Upper lobe of left lung (tissue), 6 donors: ENCODE measurements at regions not wholly inside any gene's neighbourhood (a gene's known extent, or its start where the extent isn't known, plus 50 kb on each side); places are given as distances from the start of the nearest gene placed in this dataset.

Experiments
- ATAC-seq, 2 donors: fragments of 200-7000 bp; cut with Tn5 transposase; one replicate each; pipeline ENCODE4 v1.9.1; 2022; ENCODE audit warnings: mild to moderate bottlenecking in 2 of 2, moderate library complexity in 2 of 2; ENCODE audit not compliant: low FRiP score in 2 of 2
- DNase-seq, 2 donors: peaks; one replicate each; pipeline ENCODE4 v3.0.0-alpha.2; 2019 to 2020
- H3K27ac ChIP-seq, 4 donors: fragments of 200-600 bp; sonication (generic); one replicate each; pipeline ENCODE4 v1.5.1; 2016 to 2019
- H3K27me3 ChIP-seq, 4 donors: fragments of 200-600 bp; sonication (generic); one replicate each; pipeline ENCODE4 v1.5.1; 2017 to 2019
- H3K36me3 ChIP-seq, 4 donors: fragments of 200-600 bp; sonication (generic); one replicate each; pipeline ENCODE4 v1.5.1; 2016 to 2019
- H3K4me1 ChIP-seq, 4 donors: fragments of 200-600 bp; sonication (generic); one replicate each; pipeline ENCODE4 v1.5.1; 2018 to 2019
- H3K4me3 ChIP-seq, 4 donors: fragments of 200-600 bp; sonication (generic); one replicate each; pipeline ENCODE4 v1.5.1; 2017 to 2019; ENCODE audit warnings: mild to moderate bottlenecking in 2 of 4, moderate library complexity in 1 of 4
- H3K9me3 ChIP-seq, 4 donors: fragments of 200-600 bp; sonication (generic); one replicate each; pipeline ENCODE4 v1.5.1; 2018 to 2019
- EP300 ChIP-seq, 4 donors: sonication (generic); formaldehyde crosslinking; IDR thresholded peaks; one replicate each; pipeline ENCODE4 v1.5.1; 2017; ENCODE audit warnings: antibody characterized with exemption in 4 of 4, control low read depth in 2 of 4
- POLR2A ChIP-seq, 4 donors: fragments of 450-650 bp; IDR thresholded peaks; one replicate each; pipeline ENCODE4 v1.5.1; 2016 to 2017; ENCODE audit warnings: antibody characterized with exemption in 4 of 4, mild to moderate bottlenecking in 2 of 4
- POLR2AphosphoS5 ChIP-seq, 2 donors: sonication (generic); formaldehyde crosslinking; IDR thresholded peaks; one replicate each; pipeline ENCODE4 v1.5.1; 2017; ENCODE audit warnings: antibody characterized with exemption in 2 of 2
- WGBS, 2 donors: methylation state at CpG; one replicate each; pipeline ENCODE4 v1.1.5; 2017 to 2018; 5-methylcytosine and 5-hydroxymethylcytosine counted together
- TF ChIP-seq, protein P1 (sequence below), 6 experiments: fragments of 450-650 bp in 4 of 6; fragments of 200-600 bp in 2 of 6; sonication (generic) in 2 of 6; IDR thresholded peaks; one replicate each; pipeline ENCODE4 v1.5.1; 2016 to 2019; ENCODE audit warnings: antibody characterized with exemption in 6 of 6
- donor health status: DM: no; HTN: no; CAD: no; lungs with moderate emphysema.
- donor health status: DM: no; HTN: yes; CAD: no; lungs with severe emphysema.

DNA sequence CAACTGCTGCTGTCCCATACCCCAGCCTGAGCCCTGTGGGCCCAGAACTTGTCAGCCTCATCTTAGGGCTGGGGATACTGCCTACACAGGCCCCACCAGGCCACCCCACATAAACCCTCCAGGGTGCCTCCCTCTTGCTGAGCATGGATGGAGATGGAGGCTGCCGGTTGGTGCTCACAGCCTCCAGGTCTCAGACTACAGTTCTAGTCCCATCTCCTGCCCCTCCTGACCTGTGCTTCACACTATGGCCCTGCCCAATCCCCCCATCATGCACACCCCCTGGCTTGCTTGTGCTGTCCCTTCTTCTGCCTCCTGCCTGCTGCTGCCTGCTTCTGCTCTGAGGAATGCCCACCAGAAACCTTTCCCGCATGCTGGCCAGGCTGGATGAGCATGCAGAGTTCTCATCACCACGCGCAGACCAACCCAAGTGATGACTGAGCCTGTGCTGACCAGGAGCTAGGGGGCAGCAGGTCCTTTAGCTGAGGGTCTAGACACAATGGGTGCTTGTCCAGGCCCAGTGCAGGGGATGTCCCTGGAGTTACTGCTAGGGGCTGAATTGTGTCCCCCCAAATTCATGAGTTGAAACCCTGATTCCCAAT is 138.4 kb upstream of the HS6ST1 start:
- no peak for TF ChIP-seq POLR2A (IDR thresholded peaks at IDR 0.05)
- TF ChIP-seq POLR2AphosphoS5 (IDR thresholded peaks at IDR 0.05): no peak
- no peak for TF ChIP-seq EP300 (IDR thresholded peaks at IDR 0.05)
- TF ChIP-seq, protein P1, sequence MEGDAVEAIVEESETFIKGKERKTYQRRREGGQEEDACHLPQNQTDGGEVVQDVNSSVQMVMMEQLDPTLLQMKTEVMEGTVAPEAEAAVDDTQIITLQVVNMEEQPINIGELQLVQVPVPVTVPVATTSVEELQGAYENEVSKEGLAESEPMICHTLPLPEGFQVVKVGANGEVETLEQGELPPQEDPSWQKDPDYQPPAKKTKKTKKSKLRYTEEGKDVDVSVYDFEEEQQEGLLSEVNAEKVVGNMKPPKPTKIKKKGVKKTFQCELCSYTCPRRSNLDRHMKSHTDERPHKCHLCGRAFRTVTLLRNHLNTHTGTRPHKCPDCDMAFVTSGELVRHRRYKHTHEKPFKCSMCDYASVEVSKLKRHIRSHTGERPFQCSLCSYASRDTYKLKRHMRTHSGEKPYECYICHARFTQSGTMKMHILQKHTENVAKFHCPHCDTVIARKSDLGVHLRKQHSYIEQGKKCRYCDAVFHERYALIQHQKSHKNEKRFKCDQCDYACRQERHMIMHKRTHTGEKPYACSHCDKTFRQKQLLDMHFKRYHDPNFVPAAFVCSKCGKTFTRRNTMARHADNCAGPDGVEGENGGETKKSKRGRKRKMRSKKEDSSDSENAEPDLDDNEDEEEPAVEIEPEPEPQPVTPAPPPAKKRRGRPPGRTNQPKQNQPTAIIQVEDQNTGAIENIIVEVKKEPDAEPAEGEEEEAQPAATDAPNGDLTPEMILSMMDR (IDR thresholded peaks at IDR 0.05): no peak
- H3K36me3 ChIP-seq: no peaks in the 10 kb centered on the region
- H3K27me3 ChIP-seq: no peaks in the 10 kb centered on the region
- no peak for ATAC-seq
- WGBS, 2 donors: 90 to 100% methylated on average over 3 to 4 of the region's 4 CpGs
- H3K27ac ChIP-seq: no peak overlapping the region
- H3K4me3 ChIP-seq: no peak overlapping the region
- peaks cover 0 to 4% (median 0%) of the 10 kb centered on the region in 4 donors for H3K9me3 ChIP-seq
- peaks cover 0 to 4% (median 0%) of the 10 kb centered on the region in 4 donors for H3K4me1 ChIP-seq
- DNase-seq: no peak

DNA sequence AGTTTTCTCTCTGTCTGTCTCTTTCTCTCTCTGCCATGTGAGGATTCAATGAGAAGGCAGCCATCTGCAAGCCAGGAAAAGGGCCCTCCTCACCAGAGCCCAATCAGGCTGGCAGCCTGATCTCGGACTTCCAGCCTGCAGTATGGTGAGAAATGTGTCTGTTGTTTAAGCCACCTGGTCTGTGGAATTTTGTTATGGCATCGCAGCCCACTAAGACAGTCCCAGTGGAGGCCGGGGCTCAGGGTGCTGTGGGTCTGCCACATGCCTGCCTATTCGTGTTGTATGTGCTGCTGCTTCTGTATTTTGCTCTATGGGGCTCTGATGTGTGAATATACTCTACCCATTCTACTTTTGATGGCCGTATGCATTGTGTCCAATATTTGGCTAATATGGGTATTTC is 139.0 kb upstream of the HS6ST1 start:
- WGBS, 2 donors: 74% methylated on average over 5 of the region's 5 CpGs
- H3K27me3 ChIP-seq: no peaks in the 10 kb centered on the region
- no peak overlapping the region for H3K27ac ChIP-seq
- no peak overlapping the region for H3K4me3 ChIP-seq
- DNase-seq (no peak), ATAC-seq (no peak)
- no peaks in the 10 kb centered on the region for H3K36me3 ChIP-seq
- no peak for TF ChIP-seq EP300 (IDR thresholded peaks at IDR 0.05)
- TF ChIP-seq POLR2AphosphoS5 (IDR thresholded peaks at IDR 0.05): no peak
- no peak for TF ChIP-seq POLR2A (IDR thresholded peaks at IDR 0.05)
- TF ChIP-seq, protein P1 (IDR thresholded peaks at IDR 0.05): no peak
- peaks cover 0 to 4% (median 0%) of the 10 kb centered on the region in 4 donors for H3K4me1 ChIP-seq
- peaks cover 0 to 4% (median 0%) of the 10 kb centered on the region in 4 donors for H3K9me3 ChIP-seq

DNA sequence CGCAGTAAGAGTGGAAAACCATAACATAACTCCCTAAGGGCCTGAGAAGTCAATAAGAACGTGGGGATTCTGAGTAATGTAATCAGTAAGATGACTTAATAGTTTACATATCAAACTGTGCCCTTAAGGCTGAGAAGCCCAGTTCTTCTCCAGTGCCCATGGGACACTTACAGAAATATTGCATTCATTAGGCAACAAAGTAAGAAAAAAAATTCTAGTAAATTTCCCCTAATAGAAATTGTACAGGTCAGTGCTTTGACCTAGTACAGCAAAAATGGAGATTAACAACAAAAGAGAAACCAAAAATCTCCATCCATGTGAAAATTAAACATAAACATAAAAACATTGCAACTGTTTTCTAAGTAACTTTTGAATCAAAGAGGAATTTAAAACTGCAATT is 139.8 kb upstream of the HS6ST1 start:
- H3K36me3 ChIP-seq: no peaks in the 10 kb centered on the region
- no peak for ATAC-seq
- H3K9me3 ChIP-seq: peaks cover 0 to 4% (median 0%) of the 10 kb centered on the region in 4 donors
- no peaks in the 10 kb centered on the region for H3K27me3 ChIP-seq
- peaks cover 0 to 4% (median 0%) of the 10 kb centered on the region in 4 donors for H3K4me1 ChIP-seq
- no peak for TF ChIP-seq EP300 (IDR thresholded peaks at IDR 0.05)
- TF ChIP-seq POLR2AphosphoS5 (IDR thresholded peaks at IDR 0.05): no peak
- TF ChIP-seq, protein P1 (IDR thresholded peaks at IDR 0.05): no peak
- TF ChIP-seq POLR2A (IDR thresholded peaks at IDR 0.05): no peak
- DNase-seq: no peak
- WGBS, 2 donors: 52 to 54% methylated on average over 2 of the region's 2 CpGs
- H3K27ac ChIP-seq: no peak overlapping the region
- H3K4me3 ChIP-seq: no peak overlapping the region

DNA sequence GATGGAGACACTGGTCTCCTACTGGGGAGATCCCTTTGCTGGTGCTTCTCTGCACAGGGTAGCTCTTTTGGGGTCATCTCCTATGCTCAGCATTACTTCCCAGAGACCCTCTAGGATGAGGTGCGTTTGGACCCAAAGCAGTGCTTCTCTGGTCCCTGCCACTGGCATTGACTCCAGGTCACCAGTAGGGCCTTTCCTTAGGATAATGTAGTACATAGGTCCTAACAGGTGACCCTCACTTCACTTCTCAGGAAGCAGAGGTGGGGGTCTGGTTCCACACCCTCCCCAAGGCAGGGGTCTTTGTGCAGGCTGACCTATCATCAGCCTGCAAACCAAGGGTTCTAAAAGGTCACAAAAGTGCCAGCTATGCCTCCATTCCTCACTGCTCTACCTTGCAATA is 145.8 kb upstream of the HS6ST1 start:
- no peak for ATAC-seq
- Histone ChIP-seq H3K27ac (no peak overlapping the region), H3K9me3 (peaks cover 2 to 32% (median 20%) of the 10 kb centered on the region in 4 donors), H3K4me3 (no peak overlapping the region), H3K36me3 (no peaks in the 10 kb centered on the region), H3K27me3 (no peaks in the 10 kb centered on the region), H3K4me1 (no peaks in the 10 kb centered on the region)
- DNase-seq: no peak
- WGBS, 2 donors: 93% methylated on average over 1 of the region's 1 CpG; no CpG with 5 or more reads in 1 of the 2 donors
- TF ChIP-seq, protein P1 (IDR thresholded peaks at IDR 0.05): no peak
- TF ChIP-seq EP300 (IDR thresholded peaks at IDR 0.05) (no peak), POLR2AphosphoS5 (IDR thresholded peaks at IDR 0.05) (no peak), POLR2A (IDR thresholded peaks at IDR 0.05) (no peak)
